ENCODE measurements at regions not wholly inside any gene's neighbourhood (a gene's known extent, or its start where the extent isn't known, plus 50 kb on each side); places are given as distances from the start of the nearest gene placed in this dataset.

GRCh38 chr2:217270485-217271121 is 410.7 kb upstream of the TNP1 start:
- no peak for TF ChIP-seq POLR2A (IDR thresholded peaks at IDR 0.05; ENCODE audit: low read depth, low read length)
- TF ChIP-seq TAF1 (IDR thresholded peaks at IDR 0.05; ENCODE audit: low read depth, low read length), result no peak
- no peak for TF ChIP-seq PAX5 (IDR thresholded peaks at IDR 0.05; ENCODE audit: insufficient read depth, low read length, severe bottlenecking)
